ENCODE measurements at regions not wholly inside any gene's neighbourhood (a gene's known extent, or its start where the extent isn't known, plus 50 kb on each side); places are given as distances from the start of the nearest gene placed in this dataset.

GRCh38 chr21:25189497-25189896, 417.8 kb downstream of the MRPL39 start:
- H4K8ac ChIP-seq (ENCODE audit: low read depth in 2 of 2, low read length in 2 of 2): no peak overlapping the region
- in situ Hi-C loops (cut with MboI; ENCODE audit: low sequenced_read_pairs): no loop called here
- H4K91ac ChIP-seq (ENCODE audit: insufficient read depth, low read depth, low read length): no peak overlapping the region
- no peaks in the 10 kb centered on the region for H3K36me3 ChIP-seq (ENCODE audit: control insufficient read depth, insufficient read depth, low read length)
- H2BK120ac ChIP-seq (ENCODE audit: low read depth, low read length): no peak overlapping the region
- dilution Hi-C loops (cut with HindIII; ENCODE audit: low sequenced_read_pairs, unreplicated experiment): no loop called here
- WGBS, 2 experiments (ENCODE audit: extremely low coverage in 2 of 2, insufficient read length in 1 of 2): no CpG with 5 or more reads among the region's 2 CpGs
- ChIA-PET POLR2A (ENCODE audit: unreplicated experiment) (no interaction called here), CTCF (interaction anchor here (0.6 kb wide), 1 partner anchor 1178 kb away, joined by 6 read pairs; no protein-coding TSS in a partner anchor)
- H3K14ac ChIP-seq (replicated peaks; ENCODE audit: low read depth, low read length): no peak overlapping the region
- DNase-seq: no peak
- H2BK15ac ChIP-seq (ENCODE audit: low read depth, low read length): no peak overlapping the region
- no peak overlapping the region for H3K27ac ChIP-seq (ENCODE audit: insufficient read depth, low read length)
- H3K9ac ChIP-seq (ENCODE audit: low read depth, low read length): no peak overlapping the region
- no peak overlapping the region for H3K23ac ChIP-seq (ENCODE audit: low read depth, low read length)
- no peak for ATAC-seq (ENCODE audit: low read depth)
- H3K9me3 ChIP-seq (ENCODE audit: control insufficient read depth, insufficient read depth, low read length): no peaks in the 10 kb centered on the region
- H4K20me1 ChIP-seq (ENCODE audit: insufficient read depth, low read length): no peaks in the 10 kb centered on the region
- H3K4me3 ChIP-seq (ENCODE audit: insufficient read depth, low read depth, low read length): no peak overlapping the region
- BruUV-seq (replicated peaks): no TSS peak
- TF ChIP-seq ELK1 (IDR thresholded peaks at IDR 0.05; ENCODE audit: borderline replicate concordance, low read depth, low read length) (no peak), MXI1 (IDR thresholded peaks at IDR 0.05; ENCODE audit: borderline replicate concordance, low read depth, low read length) (no peak), POLR2A (IDR thresholded peaks at IDR 0.05; ENCODE audit: low read depth, low read length) (no peak), USF2 (IDR thresholded peaks at IDR 0.05; ENCODE audit: low read depth, low read length) (no peak), RFX5 (IDR thresholded peaks at IDR 0.05; ENCODE audit: low read depth, low read length) (no peak), NFE2L2 (IDR thresholded peaks at IDR 0.05; ENCODE audit: low read depth, low read length) (no peak), CEBPB (IDR thresholded peaks at IDR 0.05; ENCODE audit: low read depth, low read length) (no peak), MAFK (IDR thresholded peaks at IDR 0.05; ENCODE audit: low read depth, low read length) (no peak), CTCF (conservative IDR thresholded peaks at IDR 0.05; ENCODE audit: low read depth, low read length) (no peak), RAD21 (IDR thresholded peaks at IDR 0.05; ENCODE audit: low read length) (no peak), SMC3 (IDR thresholded peaks at IDR 0.05; ENCODE audit: low read depth, low read length) (no peak), BHLHE40 (IDR thresholded peaks at IDR 0.05; ENCODE audit: low read depth, low read length) (no peak)
- no peak overlapping the region for H3K4me2 ChIP-seq (ENCODE audit: low read depth, low read length)
- no peak overlapping the region for H2AK9ac ChIP-seq (replicated peaks; ENCODE audit: low read depth, low read length, poor library complexity)
- H2BK5ac ChIP-seq (ENCODE audit: low read depth, low read length, poor library complexity, severe bottlenecking): no peak overlapping the region
- no peaks in the 10 kb centered on the region for H3K9me1 ChIP-seq (ENCODE audit: insufficient read depth, low read length)
- no peak overlapping the region for H2AFZ ChIP-seq (replicated peaks; ENCODE audit: low read length, poor library complexity)
- no peak overlapping the region for H3K4ac ChIP-seq (ENCODE audit: low read depth, low read length)
- H3K4me1 ChIP-seq (ENCODE audit: control insufficient read depth, insufficient read depth, low read length): no peaks in the 10 kb centered on the region
- H3K18ac ChIP-seq (ENCODE audit: low read depth, low read length): no peak overlapping the region
- no peaks in the 10 kb centered on the region for H3K27me3 ChIP-seq (ENCODE audit: control insufficient read depth, insufficient read depth, low read length)
- no peaks in the 10 kb centered on the region for H3K79me1 ChIP-seq (ENCODE audit: low read depth in 1 of 2, low read length in 2 of 2)
- H4K5ac ChIP-seq (ENCODE audit: low read depth, low read length): no peak overlapping the region
- no peak overlapping the region for H3K56ac ChIP-seq (ENCODE audit: extremely low read depth, insufficient read depth, low read length)
- intact Hi-C loops (cut with micrococcal nuclease): no loop called here
- H2BK20ac ChIP-seq (ENCODE audit: low read depth, low read length): no peak overlapping the region
- no peak overlapping the region for H2AK5ac ChIP-seq (ENCODE audit: low read depth, low read length)

Measured in IMR-90 (cell line).